ENCODE measurements at regions not wholly inside any gene's neighbourhood (a gene's known extent, or its start where the extent isn't known, plus 50 kb on each side); places are given as distances from the start of the nearest gene placed in this dataset.

DNA sequence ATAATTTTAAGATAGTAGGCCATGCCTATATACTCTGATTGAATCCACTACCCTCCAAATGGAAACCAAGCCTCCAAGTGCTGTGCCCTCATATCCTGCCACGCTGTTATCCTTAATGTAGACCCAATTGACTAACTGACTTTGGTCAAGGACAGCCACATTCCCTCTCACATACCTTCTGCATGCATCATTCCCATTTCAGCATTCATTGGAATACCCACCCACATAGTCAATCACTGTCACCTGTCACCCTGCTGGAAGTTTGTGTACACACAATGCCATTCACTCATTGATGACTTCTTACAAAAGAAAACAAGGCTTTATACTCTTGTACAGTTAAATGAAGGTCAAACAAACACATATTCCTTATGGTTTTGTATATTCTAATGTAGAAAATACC lies 221.1 kb upstream of the PBX1 start:
- CTCF ChIA-PET: no interaction called here
- no peak for DNase-seq (ENCODE audit: extremely low spot score)
- POLR2A ChIA-PET: no interaction called here
- TF ChIP-seq, protein P1, sequence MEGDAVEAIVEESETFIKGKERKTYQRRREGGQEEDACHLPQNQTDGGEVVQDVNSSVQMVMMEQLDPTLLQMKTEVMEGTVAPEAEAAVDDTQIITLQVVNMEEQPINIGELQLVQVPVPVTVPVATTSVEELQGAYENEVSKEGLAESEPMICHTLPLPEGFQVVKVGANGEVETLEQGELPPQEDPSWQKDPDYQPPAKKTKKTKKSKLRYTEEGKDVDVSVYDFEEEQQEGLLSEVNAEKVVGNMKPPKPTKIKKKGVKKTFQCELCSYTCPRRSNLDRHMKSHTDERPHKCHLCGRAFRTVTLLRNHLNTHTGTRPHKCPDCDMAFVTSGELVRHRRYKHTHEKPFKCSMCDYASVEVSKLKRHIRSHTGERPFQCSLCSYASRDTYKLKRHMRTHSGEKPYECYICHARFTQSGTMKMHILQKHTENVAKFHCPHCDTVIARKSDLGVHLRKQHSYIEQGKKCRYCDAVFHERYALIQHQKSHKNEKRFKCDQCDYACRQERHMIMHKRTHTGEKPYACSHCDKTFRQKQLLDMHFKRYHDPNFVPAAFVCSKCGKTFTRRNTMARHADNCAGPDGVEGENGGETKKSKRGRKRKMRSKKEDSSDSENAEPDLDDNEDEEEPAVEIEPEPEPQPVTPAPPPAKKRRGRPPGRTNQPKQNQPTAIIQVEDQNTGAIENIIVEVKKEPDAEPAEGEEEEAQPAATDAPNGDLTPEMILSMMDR (IDR thresholded peaks at IDR 0.05; ENCODE audit: control extremely low read depth, extremely low read depth, low read depth, missing control alignments): no peak

- ChIA-PET CTCF (no interaction called here), POLR2A (no interaction called here)
- DNase-seq (ENCODE audit: extremely low spot score): no peak
- TF ChIP-seq, protein P1 (IDR thresholded peaks at IDR 0.05; ENCODE audit: control extremely low read depth, extremely low read depth, low read depth, missing control alignments): no peak
Observed at GRCh38 chr1:164343189-164343588, 215.8 kb upstream of the PBX1 start.

- TF ChIP-seq, protein P1 (IDR thresholded peaks at IDR 0.05; ENCODE audit: control extremely low read depth, extremely low read depth, low read depth, missing control alignments): no peak
- no peak for DNase-seq (ENCODE audit: extremely low spot score)
- ChIA-PET POLR2A (no interaction called here), CTCF (no interaction called here)
Observed at GRCh38 chr1:164347980-164348379, 211.0 kb upstream of the PBX1 start.

GRCh38 chr1:164356511-164356910 lies 202.5 kb upstream of the PBX1 start:
- TF ChIP-seq, protein P1 (IDR thresholded peaks at IDR 0.05; ENCODE audit: control extremely low read depth, extremely low read depth, low read depth, missing control alignments): no peak
- ChIA-PET POLR2A (no interaction called here), CTCF (no interaction called here)
- DNase-seq (ENCODE audit: extremely low spot score): no peak

- POLR2A ChIA-PET: no interaction called here
- DNase-seq (ENCODE audit: extremely low spot score): no peak
- TF ChIP-seq, protein P1 (IDR thresholded peaks at IDR 0.05; ENCODE audit: control extremely low read depth, extremely low read depth, low read depth, missing control alignments): no peak
- CTCF ChIA-PET: no interaction called here
Observed at GRCh38 chr1:164360265-164360664, 198.7 kb upstream of the PBX1 start.

- no peak for DNase-seq (ENCODE audit: extremely low spot score)
- CTCF ChIA-PET: no interaction called here
- TF ChIP-seq, protein P1 (IDR thresholded peaks at IDR 0.05; ENCODE audit: control extremely low read depth, extremely low read depth, low read depth, missing control alignments): no peak
- POLR2A ChIA-PET: no interaction called here
Observed at GRCh38 chr1:164361927-164362326, 197.1 kb upstream of the PBX1 start.

GRCh38 chr1:164363980-164364379 lies 195.0 kb upstream of the PBX1 start:
- POLR2A ChIA-PET: no interaction called here
- no peak for DNase-seq (ENCODE audit: extremely low spot score)
- TF ChIP-seq, protein P1 (IDR thresholded peaks at IDR 0.05; ENCODE audit: control extremely low read depth, extremely low read depth, low read depth, missing control alignments): no peak
- CTCF ChIA-PET: interaction anchor here (1.1 kb wide), 1 partner anchor 10 kb away, joined by 5 read pairs; no protein-coding TSS in a partner anchor
